ENCODE measurements at regions not wholly inside any gene's neighbourhood (a gene's known extent, or its start where the extent isn't known, plus 50 kb on each side); places are given as distances from the start of the nearest gene placed in this dataset.

- TF ChIP-seq, protein P1, sequence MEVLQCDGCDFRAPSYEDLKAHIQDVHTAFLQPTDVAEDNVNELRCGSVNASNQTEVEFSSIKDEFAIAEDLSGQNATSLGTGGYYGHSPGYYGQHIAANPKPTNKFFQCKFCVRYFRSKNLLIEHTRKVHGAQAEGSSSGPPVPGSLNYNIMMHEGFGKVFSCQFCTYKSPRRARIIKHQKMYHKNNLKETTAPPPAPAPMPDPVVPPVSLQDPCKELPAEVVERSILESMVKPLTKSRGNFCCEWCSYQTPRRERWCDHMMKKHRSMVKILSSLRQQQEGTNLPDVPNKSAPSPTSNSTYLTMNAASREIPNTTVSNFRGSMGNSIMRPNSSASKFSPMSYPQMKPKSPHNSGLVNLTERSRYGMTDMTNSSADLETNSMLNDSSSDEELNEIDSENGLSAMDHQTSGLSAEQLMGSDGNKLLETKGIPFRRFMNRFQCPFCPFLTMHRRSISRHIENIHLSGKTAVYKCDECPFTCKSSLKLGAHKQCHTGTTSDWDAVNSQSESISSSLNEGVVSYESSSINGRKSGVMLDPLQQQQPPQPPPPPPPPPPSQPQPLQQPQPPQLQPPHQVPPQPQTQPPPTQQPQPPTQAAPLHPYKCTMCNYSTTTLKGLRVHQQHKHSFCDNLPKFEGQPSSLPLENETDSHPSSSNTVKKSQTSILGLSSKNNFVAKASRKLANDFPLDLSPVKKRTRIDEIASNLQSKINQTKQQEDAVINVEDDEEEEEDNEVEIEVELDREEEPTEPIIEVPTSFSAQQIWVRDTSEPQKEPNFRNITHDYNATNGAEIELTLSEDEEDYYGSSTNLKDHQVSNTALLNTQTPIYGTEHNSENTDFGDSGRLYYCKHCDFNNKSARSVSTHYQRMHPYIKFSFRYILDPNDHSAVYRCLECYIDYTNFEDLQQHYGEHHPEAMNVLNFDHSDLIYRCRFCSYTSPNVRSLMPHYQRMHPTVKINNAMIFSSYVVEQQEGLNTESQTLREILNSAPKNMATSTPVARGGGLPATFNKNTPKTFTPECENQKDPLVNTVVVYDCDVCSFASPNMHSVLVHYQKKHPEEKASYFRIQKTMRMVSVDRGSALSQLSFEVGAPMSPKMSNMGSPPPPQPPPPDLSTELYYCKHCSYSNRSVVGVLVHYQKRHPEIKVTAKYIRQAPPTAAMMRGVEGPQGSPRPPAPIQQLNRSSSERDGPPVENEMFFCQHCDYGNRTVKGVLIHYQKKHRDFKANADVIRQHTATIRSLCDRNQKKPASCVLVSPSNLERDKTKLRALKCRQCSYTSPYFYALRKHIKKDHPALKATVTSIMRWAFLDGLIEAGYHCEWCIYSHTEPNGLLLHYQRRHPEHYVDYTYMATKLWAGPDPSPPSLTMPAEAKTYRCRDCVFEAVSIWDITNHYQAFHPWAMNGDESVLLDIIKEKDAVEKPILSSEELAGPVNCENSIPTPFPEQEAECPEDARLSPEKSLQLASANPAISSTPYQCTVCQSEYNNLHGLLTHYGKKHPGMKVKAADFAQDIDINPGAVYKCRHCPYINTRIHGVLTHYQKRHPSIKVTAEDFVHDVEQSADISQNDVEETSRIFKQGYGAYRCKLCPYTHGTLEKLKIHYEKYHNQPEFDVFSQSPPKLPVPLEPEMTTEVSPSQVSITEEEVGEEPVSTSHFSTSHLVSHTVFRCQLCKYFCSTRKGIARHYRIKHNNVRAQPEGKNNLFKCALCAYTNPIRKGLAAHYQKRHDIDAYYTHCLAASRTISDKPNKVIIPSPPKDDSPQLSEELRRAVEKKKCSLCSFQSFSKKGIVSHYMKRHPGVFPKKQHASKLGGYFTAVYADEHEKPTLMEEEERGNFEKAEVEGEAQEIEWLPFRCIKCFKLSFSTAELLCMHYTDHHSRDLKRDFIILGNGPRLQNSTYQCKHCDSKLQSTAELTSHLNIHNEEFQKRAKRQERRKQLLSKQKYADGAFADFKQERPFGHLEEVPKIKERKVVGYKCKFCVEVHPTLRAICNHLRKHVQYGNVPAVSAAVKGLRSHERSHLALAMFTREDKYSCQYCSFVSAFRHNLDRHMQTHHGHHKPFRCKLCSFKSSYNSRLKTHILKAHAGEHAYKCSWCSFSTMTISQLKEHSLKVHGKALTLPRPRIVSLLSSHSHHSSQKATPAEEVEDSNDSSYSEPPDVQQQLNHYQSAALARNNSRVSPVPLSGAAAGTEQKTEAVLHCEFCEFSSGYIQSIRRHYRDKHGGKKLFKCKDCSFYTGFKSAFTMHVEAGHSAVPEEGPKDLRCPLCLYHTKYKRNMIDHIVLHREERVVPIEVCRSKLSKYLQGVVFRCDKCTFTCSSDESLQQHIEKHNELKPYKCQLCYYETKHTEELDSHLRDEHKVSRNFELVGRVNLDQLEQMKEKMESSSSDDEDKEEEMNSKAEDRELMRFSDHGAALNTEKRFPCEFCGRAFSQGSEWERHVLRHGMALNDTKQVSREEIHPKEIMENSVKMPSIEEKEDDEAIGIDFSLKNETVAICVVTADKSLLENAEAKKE (CRISPR knock-in tag; IDR thresholded peaks at IDR 0.05) = no peak
- TF ChIP-seq ZNF114 (CRISPR knock-in tag; IDR thresholded peaks at IDR 0.05) (no peak), STAT1 (IDR thresholded peaks at IDR 0.05; ENCODE audit: unreplicated experiment) (no peak)
Observed at GRCh38 chr14:66120402-66120801, 365.8 kb upstream of the CCDC196 start (continued).

GRCh38 chr14:66121859-66122258 lies 364.3 kb upstream of the CCDC196 start:
- Histone ChIP-seq H2AFZ (no peak overlapping the region), H3K4me1 (ENCODE audit: insufficient read depth) (0 out of 2 replicates have a peak, but pooled peaks cover 6% of the 10 kb centered on the region), H4K20me1 (replicated peaks; ENCODE audit: insufficient read depth) (no peaks in the 10 kb centered on the region), H3K4me3 (no peak overlapping the region), H3K4me2 (no peak overlapping the region), H3K9me2 (ENCODE audit: insufficient read depth) (peaks cover 7% of the 10 kb centered on the region; the same call in 1 of the 2 replicates), H3F3A (replicated peaks; ENCODE audit: low read depth) (no peaks in the 10 kb centered on the region), H3K27me3 (ENCODE audit: insufficient read depth) (no peaks in the 10 kb centered on the region), H3K27ac (ENCODE audit: low read depth) (no peak overlapping the region), H3K36me3 (ENCODE audit: insufficient read depth) (no peaks in the 10 kb centered on the region), H3K79me2 (replicated peaks; ENCODE audit: insufficient read depth) (no peaks in the 10 kb centered on the region)
- no peaks in the 10 kb centered on the region for H3K9me3 Mint-ChIP-seq
- ATAC-seq (peak; percentile 79), DNase-seq (ENCODE audit: low spot score) (peak; percentile 20)
- H3K4me1 Mint-ChIP-seq = peaks cover 15% of the 10 kb centered on the region
- H3K27me3 Mint-ChIP-seq (ENCODE audit: insufficient read depth, low read depth, poor library complexity) = no peaks in the 10 kb centered on the region
- no peak overlapping the region for H3K4me3 Mint-ChIP-seq
- no peak overlapping the region for H3K27ac Mint-ChIP-seq
- H3K36me3 Mint-ChIP-seq (ENCODE audit: low read depth) = no peaks in the 10 kb centered on the region
- TF ChIP-seq CTCF (conservative IDR thresholded peaks at IDR 0.05; ENCODE audit: low read depth in 2 of 2) = peak; percentile 40 to 62
- no peak for TF ChIP-seq ZNF114 (CRISPR knock-in tag; IDR thresholded peaks at IDR 0.05)
